BLaER1 treated with 17β-estradiol and CSF1 and Interleukin-3, amounts not matched to agents 10 nM and 100 nM (cell line): ENCODE measurements at regions not wholly inside any gene's neighbourhood (a gene's known extent, or its start where the extent isn't known, plus 50 kb on each side); places are given as distances from the start of the nearest gene placed in this dataset.
"Not testable (repeated sequence)": the region's sequence is repeated elsewhere in the genome, so short reads cannot be mapped to it uniquely, and the experiment has no call there.

ENCODE experiments used
- H3K27ac ChIP-seq, 11 experiments: shearing (Covaris generic); formaldehyde crosslinking; 2 replicates each; pipeline ENCODE4 v1.8.1; 2022
- H3K27me3 ChIP-seq, 11 experiments: shearing (Covaris generic); formaldehyde crosslinking; 2 replicates each; pipeline ENCODE4 v1.8.1; 2022
- H3K36me3 ChIP-seq, 11 experiments: shearing (Covaris generic); formaldehyde crosslinking; 2 replicates each; pipeline ENCODE4 v1.8.1; 2022
- H3K4me1 ChIP-seq, 10 experiments: shearing (Covaris generic); formaldehyde crosslinking; 2 replicates each; pipeline ENCODE4 v1.8.1; 2022
- H3K4me2 ChIP-seq, 11 experiments: shearing (Covaris generic); formaldehyde crosslinking; 2 replicates each; pipeline ENCODE4 v1.8.1; 2022
- H3K4me3 ChIP-seq, 10 experiments: shearing (Covaris generic); formaldehyde crosslinking; 2 replicates each; pipeline ENCODE4 v1.8.1; 2022
- H3K9ac ChIP-seq, 11 experiments: shearing (Covaris generic); formaldehyde crosslinking; 2 replicates each; pipeline ENCODE4 v1.8.1; 2022
- H3K9me3 ChIP-seq, 11 experiments: shearing (Covaris generic); formaldehyde crosslinking; replicated peaks in 1 of 11; 2 replicates each; pipeline ENCODE4 v1.8.1; 2022
- H4K20me1 ChIP-seq, 11 experiments: shearing (Covaris generic); formaldehyde crosslinking; 2 replicates each; pipeline ENCODE4 v1.8.1; 2022
- Cebpa-rat ChIP-seq, 11 experiments: shearing (Covaris generic); IDR thresholded peaks; 2 replicates each; pipeline ENCODE4 v1.8.1; 2022

DNA sequence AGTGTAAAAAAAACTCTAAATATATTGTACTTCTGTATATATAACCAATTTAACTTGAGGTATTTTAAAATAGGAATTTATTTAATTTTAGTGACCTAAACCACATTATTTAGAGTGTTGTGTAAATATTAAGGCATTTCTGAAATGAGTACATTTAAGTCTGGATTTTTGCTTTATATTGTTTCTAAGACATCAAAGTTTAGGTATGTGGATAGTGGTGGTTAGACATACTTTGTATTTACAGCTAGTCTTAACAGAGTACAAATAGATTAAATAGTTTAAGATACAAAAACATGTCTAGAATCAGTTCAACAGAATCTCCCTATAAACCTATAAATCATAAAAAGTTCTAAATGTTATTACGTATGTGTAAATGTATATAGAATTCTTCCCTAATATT, 588.5 kb downstream of the TRIML1 start:
- no peaks in the 10 kb centered on the region for H4K20me1 ChIP-seq
- no peaks in the 10 kb centered on the region for H3K36me3 ChIP-seq
- peaks cover 4 to 13% (median 10%) of the 10 kb centered on the region in 10 experiments; a peak in 16 of 20 replicates for H3K4me1 ChIP-seq
- H3K4me2 ChIP-seq, result no peak overlapping the region
- H3K4me3 ChIP-seq, result no peak overlapping the region
- H3K27me3 ChIP-seq, result no peaks in the 10 kb centered on the region
- no peak for TF ChIP-seq Cebpa-rat (IDR thresholded peaks at IDR 0.05)
- no peak overlapping the region for H3K9ac ChIP-seq
- H3K9me3 ChIP-seq, result peaks cover 6 to 12% (median 8%) of the 10 kb centered on the region in 11 experiments; a peak in 15 of 22 replicates
- H3K27ac ChIP-seq, result no peak overlapping the region

DNA sequence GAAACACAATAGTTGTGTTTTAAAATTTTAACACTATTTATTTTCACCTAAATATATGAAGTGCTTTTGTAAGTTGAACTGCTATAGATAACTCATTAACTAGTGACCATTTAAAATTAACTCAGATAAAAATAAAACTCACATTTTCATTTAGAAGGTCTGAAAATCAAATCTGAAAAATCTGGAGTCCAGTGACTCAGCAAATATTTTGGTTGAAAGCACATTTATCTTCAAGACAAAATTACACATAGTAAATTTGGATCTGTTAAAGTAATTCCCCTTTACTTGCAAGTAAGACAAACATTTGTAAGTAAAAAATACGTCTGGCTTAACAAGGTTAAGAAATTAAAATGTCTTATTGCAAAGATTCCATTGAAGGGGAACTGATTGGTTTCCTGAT, 589.1 kb downstream of the TRIML1 start:
- peak overlapping the region in 2 of 11 experiments; percentile 1 to 25; a peak in 3 of 22 replicates for H3K27ac ChIP-seq
- no peaks in the 10 kb centered on the region for H4K20me1 ChIP-seq
- peaks cover 6 to 14% (median 9%) of the 10 kb centered on the region in 11 experiments; a peak in 15 of 22 replicates for H3K9me3 ChIP-seq
- no peaks in the 10 kb centered on the region for H3K36me3 ChIP-seq
- no peaks in the 10 kb centered on the region for H3K27me3 ChIP-seq
- H3K4me3 ChIP-seq, result no peak overlapping the region
- peaks cover 4 to 13% (median 10%) of the 10 kb centered on the region in 10 experiments; a peak in 16 of 20 replicates for H3K4me1 ChIP-seq
- no peak overlapping the region for H3K9ac ChIP-seq
- peak overlapping the region in 6 of 11 experiments; percentile 19 to 44 (median 28); a peak in 7 of 22 replicates for H3K4me2 ChIP-seq
- TF ChIP-seq Cebpa-rat (IDR thresholded peaks at IDR 0.05), result no peak

DNA sequence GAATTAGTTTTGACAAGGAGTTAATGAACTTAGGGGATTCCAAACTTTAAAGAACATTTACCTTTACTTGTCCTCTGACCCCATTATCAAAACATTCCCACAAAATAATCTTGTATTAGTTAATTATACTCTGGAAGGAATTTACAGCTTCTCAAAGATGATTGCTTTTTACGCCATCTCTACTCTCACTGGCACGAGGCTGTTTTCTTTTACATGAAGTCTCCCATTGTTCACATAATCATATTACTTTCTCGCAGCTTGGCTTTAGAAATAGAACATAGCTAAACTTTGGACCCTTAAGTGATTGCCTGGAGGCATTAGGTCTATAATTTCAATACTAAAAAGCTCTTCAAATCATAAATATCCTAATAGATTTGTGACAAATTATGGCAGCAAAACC, 592.9 kb downstream of the TRIML1 start:
- Histone ChIP-seq H4K20me1 (no peaks in the 10 kb centered on the region), H3K4me2 (no peak overlapping the region), H3K4me3 (no peak overlapping the region), H3K9ac (no peak overlapping the region), H3K27ac (no peak overlapping the region), H3K9me3 (peaks cover 19 to 28% (median 23%) of the 10 kb centered on the region in 11 experiments; a peak in 20 of 22 replicates), H3K4me1 (peaks cover 4 to 13% (median 10%) of the 10 kb centered on the region in 10 experiments; a peak in 16 of 20 replicates), H3K27me3 (no peaks in the 10 kb centered on the region), H3K36me3 (no peaks in the 10 kb centered on the region)
- TF ChIP-seq Cebpa-rat (IDR thresholded peaks at IDR 0.05), result no peak

DNA sequence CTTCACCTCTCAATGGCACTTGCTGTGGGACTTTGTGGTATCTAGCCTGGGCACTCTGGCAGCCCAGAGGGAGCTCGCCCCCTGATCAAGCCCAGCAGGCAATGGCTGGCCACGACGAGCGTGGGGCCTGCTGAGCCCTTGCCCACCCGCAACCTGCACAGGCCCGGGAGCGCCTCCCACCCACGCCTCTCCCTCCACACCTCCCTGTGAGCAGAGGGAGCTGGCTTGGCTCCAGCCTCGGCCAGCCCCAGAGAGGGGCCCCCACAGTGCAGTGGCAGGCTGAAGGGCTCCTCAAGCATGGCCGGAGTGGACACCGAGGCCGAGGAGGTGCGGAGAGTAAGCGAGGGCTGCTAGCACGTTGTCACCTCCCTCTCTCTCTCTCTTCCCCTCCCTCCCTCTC, 595.8 kb downstream of the TRIML1 start:
- Histone ChIP-seq H3K9me3 (peaks cover 9 to 21% (median 15%) of the 10 kb centered on the region in 11 experiments; a peak in 18 of 22 replicates), H3K27me3 (no peaks in the 10 kb centered on the region), H3K36me3 (no peaks in the 10 kb centered on the region), H3K27ac (no peak overlapping the region), H3K4me2 (no peak overlapping the region), H3K4me1 (no peaks in the 10 kb centered on the region), H4K20me1 (no peaks in the 10 kb centered on the region), H3K4me3 (no peak overlapping the region), H3K9ac (no peak overlapping the region)
- no peak for TF ChIP-seq Cebpa-rat (IDR thresholded peaks at IDR 0.05)

DNA sequence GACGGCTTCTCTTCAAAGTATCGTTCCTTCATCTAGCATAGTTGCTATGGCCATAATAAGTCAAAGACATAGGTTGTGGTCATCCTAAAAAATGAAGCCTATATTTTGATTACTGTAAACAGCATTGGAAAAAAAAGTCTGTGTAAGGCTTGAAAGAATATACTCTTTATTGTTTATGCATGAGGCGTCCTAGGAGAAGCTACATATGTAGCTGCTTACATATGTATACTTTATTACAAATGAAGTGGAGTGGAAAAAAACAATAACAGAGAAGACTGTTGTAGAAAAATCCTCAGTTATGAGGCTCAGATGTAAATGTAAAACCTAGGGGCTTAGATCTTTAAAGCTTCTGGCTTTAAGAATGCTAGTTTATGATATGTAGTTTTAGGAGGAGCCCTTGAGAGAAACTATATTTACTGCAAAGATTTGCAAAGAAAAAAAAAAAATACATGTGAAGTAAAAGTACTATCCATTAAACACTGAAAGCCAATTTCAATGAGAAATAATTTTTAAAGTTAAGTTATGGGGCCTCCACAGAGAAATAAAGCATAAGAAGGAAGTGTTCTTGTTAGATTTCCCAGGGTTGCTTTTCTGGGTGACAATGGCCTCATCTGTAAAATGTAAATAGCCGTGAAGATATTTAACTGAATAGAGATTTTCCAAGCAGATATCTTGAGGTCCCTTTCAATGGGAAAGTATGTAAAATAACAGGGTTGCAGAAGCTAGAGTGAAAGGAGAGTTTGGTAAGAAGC, 598.2 kb downstream of the TRIML1 start:
- H3K36me3 ChIP-seq, result no peaks in the 10 kb centered on the region

DNA sequence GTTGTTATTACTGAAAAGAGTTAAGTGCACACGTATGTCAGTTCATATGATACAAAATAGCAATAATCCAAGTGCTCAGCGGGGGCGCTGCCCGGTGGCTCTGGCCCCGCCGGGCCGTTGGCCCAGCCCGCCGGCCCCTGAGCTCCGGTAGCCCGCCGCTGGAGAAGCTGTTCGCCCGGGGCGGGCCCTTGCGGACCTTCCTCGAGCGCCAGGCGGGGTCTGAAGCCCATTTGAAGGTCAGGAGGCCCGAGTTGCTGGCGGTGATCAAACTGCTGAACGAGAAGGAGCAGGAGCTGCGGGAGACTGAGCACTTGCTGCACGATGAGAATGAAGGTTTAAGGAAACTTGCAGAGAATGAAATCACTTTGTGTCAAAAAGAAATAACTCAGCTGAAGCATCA, 599.0 kb downstream of the TRIML1 start:
- H3K9me3 ChIP-seq, result peaks cover 8 to 19% (median 15%) of the 10 kb centered on the region in 11 experiments; a peak in 18 of 22 replicates
- not testable (repeated sequence) for H3K27me3 ChIP-seq, H3K36me3 ChIP-seq, H3K4me2 ChIP-seq, H4K20me1 ChIP-seq, H3K4me1 ChIP-seq
- H3K4me3 ChIP-seq, result peak overlapping the region; percentile 30 to 60 (median 44); a peak in 14 of 20 replicates
- peak overlapping the region in 2 of 11 experiments; percentile 40 to 56; a peak in 3 of 22 replicates for H3K27ac ChIP-seq
- H3K9ac ChIP-seq, result peak overlapping the region in 8 of 11 experiments; percentile 42 to 67 (median 56); a peak in 8 of 22 replicates

More for the DNA sequence above, 598.2 kb downstream of the TRIML1 start:
- H4K20me1 ChIP-seq, result no peaks in the 10 kb centered on the region
- no peak for TF ChIP-seq Cebpa-rat (IDR thresholded peaks at IDR 0.05)
- no peak overlapping the region for H3K9ac ChIP-seq
- H3K4me2 ChIP-seq, result no peak overlapping the region
- H3K4me1 ChIP-seq, result no peaks in the 10 kb centered on the region
- H3K4me3 ChIP-seq, result no peak overlapping the region
- H3K27me3 ChIP-seq, result no peaks in the 10 kb centered on the region
- H3K9me3 ChIP-seq, result peaks cover 8 to 21% (median 15%) of the 10 kb centered on the region in 11 experiments; a peak in 18 of 22 replicates
- H3K27ac ChIP-seq, result no peak overlapping the region

DNA sequence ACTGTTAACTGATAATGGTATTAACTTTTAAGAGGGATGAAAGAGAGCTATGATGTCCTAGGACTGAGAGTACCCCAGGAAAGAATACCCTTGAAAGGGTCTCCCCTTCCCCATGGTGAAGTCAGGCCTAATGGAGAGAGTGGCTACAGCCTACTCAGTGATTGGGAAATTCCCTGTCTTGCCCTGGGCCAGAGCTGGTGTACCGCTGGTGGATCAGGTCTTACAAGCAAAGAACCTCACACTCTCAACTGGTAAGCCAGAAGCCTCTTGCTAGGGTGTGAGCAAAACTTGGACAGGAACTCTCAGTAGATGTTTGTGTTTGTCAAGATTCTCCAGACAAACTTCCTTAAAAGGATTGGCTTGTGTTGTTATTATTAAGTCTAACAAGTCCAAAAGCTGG, 600.9 kb downstream of the TRIML1 start:
- H3K27ac ChIP-seq, H3K9me3 ChIP-seq, H3K4me2 ChIP-seq, H3K4me1 ChIP-seq, H4K20me1 ChIP-seq, H3K4me3 ChIP-seq, H3K9ac ChIP-seq, H3K36me3 ChIP-seq, H3K27me3 ChIP-seq: not testable (repeated sequence)

DNA sequence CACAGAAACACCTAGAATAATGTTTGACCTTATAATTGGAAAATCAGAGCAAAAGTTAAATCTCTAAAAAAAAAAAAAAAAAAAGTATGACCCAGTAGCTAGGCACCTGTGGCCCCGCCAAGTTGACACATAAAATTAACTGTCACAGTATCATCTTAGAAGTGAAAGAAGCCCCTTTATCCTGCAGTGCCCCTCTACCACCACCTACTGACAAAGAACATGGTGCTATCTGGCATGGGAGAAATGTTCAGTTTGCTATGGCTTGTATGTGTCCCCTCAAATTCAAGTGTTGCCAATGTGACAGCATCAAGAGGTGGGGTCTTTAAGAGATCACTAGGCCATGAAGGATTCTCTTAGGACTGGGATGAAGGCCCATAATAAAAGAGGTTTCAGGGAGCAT, 601.5 kb downstream of the TRIML1 start:
- not testable (repeated sequence) for H3K9ac ChIP-seq, H3K36me3 ChIP-seq, H3K9me3 ChIP-seq, H3K27me3 ChIP-seq, H3K4me2 ChIP-seq, H3K4me1 ChIP-seq, H4K20me1 ChIP-seq, H3K27ac ChIP-seq, H3K4me3 ChIP-seq

DNA sequence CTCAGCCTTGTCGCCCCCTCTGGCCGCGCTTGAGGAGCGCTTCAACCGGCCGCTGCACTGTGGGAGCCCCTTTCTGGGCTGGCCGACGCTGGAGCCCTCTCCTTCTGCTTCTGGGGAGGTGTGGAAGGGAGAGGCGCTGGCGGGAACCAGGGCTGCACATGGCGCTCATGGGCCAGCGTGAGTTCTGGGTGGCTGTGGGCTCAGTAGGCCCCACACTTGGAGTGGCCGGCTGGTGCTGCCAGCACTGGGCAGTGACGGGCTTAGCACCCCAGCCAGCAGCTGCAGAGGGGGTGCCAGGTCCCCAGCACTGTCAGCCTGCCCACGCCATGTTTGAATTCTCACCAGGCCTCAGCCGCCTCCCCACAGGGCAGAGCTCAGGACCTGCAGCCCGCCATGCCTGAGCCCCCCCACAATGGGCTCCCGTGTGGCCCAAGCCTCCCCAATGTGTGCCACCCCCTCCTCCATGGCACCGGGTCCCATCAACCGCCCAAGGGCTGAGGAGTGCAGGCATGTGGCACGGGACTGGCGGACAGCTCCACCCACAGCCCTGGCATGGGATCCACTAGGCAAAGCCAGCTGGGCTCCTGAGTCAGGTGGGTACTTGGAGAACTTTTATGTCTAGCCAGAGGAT, 615.2 kb downstream of the TRIML1 start:
- no peak overlapping the region for H3K27ac ChIP-seq
- no peaks in the 10 kb centered on the region for H3K27me3 ChIP-seq
- H4K20me1 ChIP-seq, result no peaks in the 10 kb centered on the region
- peaks cover 15 to 25% (median 21%) of the 10 kb centered on the region in 11 experiments; a peak in 21 of 22 replicates for H3K9me3 ChIP-seq
- H3K36me3 ChIP-seq, result no peaks in the 10 kb centered on the region
- H3K4me1 ChIP-seq, result no peaks in the 10 kb centered on the region
- no peak for TF ChIP-seq Cebpa-rat (IDR thresholded peaks at IDR 0.05)
- H3K9ac ChIP-seq, result no peak overlapping the region
- no peak overlapping the region for H3K4me3 ChIP-seq
- H3K4me2 ChIP-seq, result no peak overlapping the region
